K562 (cell line): ENCODE measurements at regions not wholly inside any gene's neighbourhood (a gene's known extent, or its start where the extent isn't known, plus 50 kb on each side); places are given as distances from the start of the nearest gene placed in this dataset.

Experiments used
- ATAC-seq: fragments of 200-7000 bp; cut with Tn5 transposase; 3 replicates; pipeline ENCODE4 v1.9.1; 2020; ENCODE audit warnings: moderate library complexity
- BruUV-seq: library from RNA; stranded (reverse); fragments of 400-500 nt; replicated peaks from 2 replicates; lab custom pipeline; 2021; lab: Mats Ljungman, UMichigan
- CTCF ChIA-PET: fragments of 300-600 bp; formaldehyde crosslinking; extraction: SDS; loops from one replicate; lab custom pipeline; 2021; ENCODE audit warnings: low intra/inter-chr PET ratio; lab: Yijun Ruan, JAX
- POLR2A ChIA-PET: fragments of 300-600, 350-650 bp; sonication (Branson Sonifier 250); formaldehyde crosslinking; extraction: SDS; loops from one replicate; lab custom pipeline; 2021; ENCODE audit warnings: antibody characterized with exemption, inconsistent platforms; lab: Yijun Ruan, JAX
- DNase-seq, 4 experiments: peaks; one replicate each; pipeline versions ENCODE4 v3.0.0 to v3.0.0-alpha.2; 2011 to 2018; ENCODE audit warnings: low spot score in 3 of 4, mixed read lengths in 3 of 4; ENCODE audit errors: extremely low read depth in 1 of 4
- FAIRE-seq: peaks from 2 replicates; lab custom pipeline; 2011; peaks lifted over from hg19 to GRCh38; lab: Jason Lieb, UNC
- H2AFZ ChIP-seq: 2 replicates; pipeline ENCODE4 v1.6.0; 2011; ENCODE audit warnings: low read depth, low read length, control low read depth, inconsistent platforms
- H3K27ac ChIP-seq: fragments of 200-600 bp; 3 replicates; pipeline ENCODE4 v1.8.0; 2011; ENCODE audit warnings: low read depth, mild to moderate bottlenecking, control low read depth, inconsistent platforms, low read length, moderate library complexity, mixed read lengths; ENCODE audit errors: extremely low read depth
- H3K27me3 ChIP-seq, 2 experiments: fragments of 300-600 bp in 1 of 2; 2 replicates in 1 of 2; 3 replicates in 1 of 2; pipeline versions ENCODE4 v1.6.0 to v1.8.0; 2011; ENCODE audit warnings: inconsistent platforms in 2 of 2, low read length in 2 of 2, mild to moderate bottlenecking in 1 of 2, mixed read lengths in 1 of 2, moderate library complexity in 1 of 2; ENCODE audit not compliant: control insufficient read depth in 2 of 2, insufficient read depth in 2 of 2
- H3K36me3 ChIP-seq: fragments of 300-600 bp; 3 replicates; pipeline ENCODE4 v1.8.0; 2011; ENCODE audit warnings: mild to moderate bottlenecking, low read length, inconsistent platforms; ENCODE audit not compliant: control insufficient read depth, insufficient read depth
- H3K4me1 ChIP-seq, 2 experiments: fragments of 200-600 bp in 1 of 2; replicated peaks in 1 of 2; 2 replicates in 1 of 2; 3 replicates in 1 of 2; pipeline versions ENCODE4 v1.5.1 to v1.8.0; 2011; ENCODE audit warnings: inconsistent platforms in 2 of 2, low read length in 2 of 2, mild to moderate bottlenecking in 1 of 2, mixed read lengths in 1 of 2, moderate library complexity in 1 of 2; ENCODE audit not compliant: control insufficient read depth in 2 of 2, insufficient read depth in 2 of 2
- H3K4me2 ChIP-seq: 2 replicates; pipeline ENCODE4 v1.6.1; 2011; ENCODE audit warnings: low read length, control low read depth, inconsistent platforms, mixed read lengths; ENCODE audit not compliant: insufficient read depth
- H3K4me3 ChIP-seq: fragments of 200-600 bp; sonication (generic), shearing (Covaris generic); 2 replicates; pipeline ENCODE4 v1.5.1; 2016; ENCODE audit warnings: control low read depth, inconsistent platforms
- H3K79me2 ChIP-seq: fragments of 200-600 bp; 3 replicates; pipeline ENCODE4 v1.8.0; 2011; ENCODE audit warnings: low read length, inconsistent platforms; ENCODE audit not compliant: control insufficient read depth, insufficient read depth
- H3K9ac ChIP-seq, 2 experiments: 2 replicates each; pipeline versions ENCODE4 v1.6.0 to v1.6.1; 2011; ENCODE audit warnings: low read depth in 2 of 2, low read length in 2 of 2, control low read depth in 1 of 2, inconsistent platforms in 1 of 2, mild to moderate bottlenecking in 1 of 2, mixed read lengths in 1 of 2; ENCODE audit not compliant: insufficient read depth in 1 of 2
- H3K9me1 ChIP-seq: one replicate; pipeline ENCODE4 v1.6.0; 2011; ENCODE audit warnings: inconsistent platforms, mild to moderate bottlenecking, low read length, moderate library complexity; ENCODE audit not compliant: control insufficient read depth, insufficient read depth
- H3K9me3 ChIP-seq: replicated peaks from 2 replicates; pipeline ENCODE4 v1.5.1; 2011; ENCODE audit warnings: low read depth, low read length, inconsistent platforms; ENCODE audit not compliant: control insufficient read depth, insufficient read depth
- H4K20me1 ChIP-seq: replicated peaks from 2 replicates; pipeline ENCODE4 v1.6.1; 2011; ENCODE audit warnings: low read length, inconsistent platforms, mixed read lengths; ENCODE audit not compliant: control insufficient read depth, insufficient read depth
- DPF2 ChIP-seq: fragments of 450-650 bp; IDR thresholded peaks from 2 replicates; pipeline ENCODE4 v1.6.1; 2016
- HDGF ChIP-seq: fragments of 450-650 bp; IDR thresholded peaks from 2 replicates; pipeline ENCODE4 v1.6.1; 2016
- JUN ChIP-seq, 2 experiments: sonication (generic) in 1 of 2; formaldehyde crosslinking in 1 of 2; IDR thresholded peaks; 2 replicates each; pipeline versions ENCODE4 v1.6.1 to v1.8.0; 2012 to 2022; ENCODE audit warnings: borderline replicate concordance in 2 of 2, mild to moderate bottlenecking in 2 of 2, improper control_type of control experiment in 1 of 2, low read depth in 1 of 2, low read length in 1 of 2, missing genetic modification reagents in 1 of 2
- MYNN ChIP-seq, 2 experiments: sonication (generic); formaldehyde crosslinking in 1 of 2; IDR thresholded peaks; 2 replicates each; pipeline versions ENCODE4 v1.5.0 to v1.6.1; 2016 to 2020; ENCODE audit warnings: antibody characterized with exemption in 1 of 2, missing genetic modification reagents in 1 of 2
- NR4A1 ChIP-seq, 2 experiments: fragments of 250-450 bp in 1 of 2; fragments of 450-650 bp in 1 of 2; sonication (Bioruptor Pico) in 1 of 2; IDR thresholded peaks; 2 replicates each; pipeline versions ENCODE4 v1.4.0 to v1.6.1; 2016 to 2020; ENCODE audit warnings: mild to moderate bottlenecking in 2 of 2, missing compliant biosample characterization in 1 of 2, missing genetic modification characterization in 1 of 2, moderate library complexity in 1 of 2
- SETDB1 ChIP-seq: IDR thresholded peaks from one replicate; pipeline ENCODE4 v1.6.1; 2012; ENCODE audit warnings: low read length, control low read depth, inconsistent platforms
- TOE1 ChIP-seq, 2 experiments: fragments of 450-650 bp in 1 of 2; sonication (generic) in 1 of 2; formaldehyde crosslinking in 1 of 2; IDR thresholded peaks; 2 replicates each; pipeline versions ENCODE4 v1.7.1 to v1.8.0; 2016 to 2022; ENCODE audit warnings: borderline replicate concordance in 2 of 2, mild to moderate bottlenecking in 2 of 2, antibody characterized with exemption in 1 of 2, inconsistent platforms in 1 of 2, low read depth in 1 of 2, missing genetic modification reagents in 1 of 2, moderate library complexity in 1 of 2
- WGBS: fragments of 100-300 bp; shearing (Covaris generic); methylation state at CpG from one replicate; pipeline ENCODE4 v1.1.6; 2016; ENCODE audit warnings: low coverage, mixed read lengths; ENCODE audit not compliant: insufficient coverage; ENCODE audit errors: missing lambda C conversion rate; 5-methylcytosine and 5-hydroxymethylcytosine counted together
- in situ Hi-C: fragments of 300-500 bp; cut with MboI; formaldehyde crosslinking; loops from 4 replicates; pipeline ENCODE4 v1.15.0; 2018; ENCODE audit warnings: inconsistent platforms, mixed read lengths
- intact Hi-C: fragments of 100-400 bp; cut with micrococcal nuclease; formaldehyde crosslinking; loops from 2 replicates; pipeline ENCODE4 v1.14.2; 2022

DNA sequence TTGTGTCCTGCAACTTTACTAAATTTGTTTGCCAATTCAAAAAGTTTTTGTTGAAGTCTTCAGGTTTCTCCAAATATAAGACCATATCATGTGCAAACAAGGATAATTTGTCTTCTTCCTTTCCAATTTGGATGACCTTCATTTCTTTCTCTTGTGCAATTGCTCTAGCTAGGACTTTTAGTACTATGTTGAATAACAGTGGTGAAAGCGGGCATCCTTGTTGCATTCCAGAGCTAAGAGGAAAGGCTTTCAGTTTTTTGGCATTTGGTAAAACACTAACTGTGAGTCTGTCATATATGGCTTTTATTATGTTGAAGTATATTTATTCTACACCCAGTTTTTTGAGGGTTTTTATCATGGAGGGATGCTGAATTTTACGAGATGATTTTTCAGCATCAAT is 630.0 kb upstream of the ADGRL2 start:
- TF ChIP-seq SETDB1 (no peak), MYNN (IDR thresholded peaks at IDR 0.05) (no peak), MYNN (CRISPR knock-in tag; IDR thresholded peaks at IDR 0.05) (no peak), TOE1 (IDR thresholded peaks at IDR 0.05; ENCODE audit: borderline replicate concordance) (no peak), TOE1 (CRISPR knock-in tag; IDR thresholded peaks at IDR 0.05; ENCODE audit: borderline replicate concordance, low read depth) (no peak), HDGF (no peak), DPF2 (no peak), NR4A1 (CRISPR knock-in tag; IDR thresholded peaks at IDR 0.05) (no peak), NR4A1 (tag; IDR thresholded peaks at IDR 0.05) (no peak), JUN (IDR thresholded peaks at IDR 0.05; ENCODE audit: borderline replicate concordance, low read depth, low read length) (no peak), JUN (CRISPR knock-in tag; IDR thresholded peaks at IDR 0.05; ENCODE audit: borderline replicate concordance) (no peak)
- Histone ChIP-seq H3K4me3 (no peak overlapping the region), H4K20me1 (no peaks in the 10 kb centered on the region), H3K27me3 (no peaks in the 10 kb centered on the region), H3K36me3 (no peaks in the 10 kb centered on the region), H3K9me1 (no peaks in the 10 kb centered on the region), H2AFZ (no peak overlapping the region), H3K9me3 (no peaks in the 10 kb centered on the region), H3K9ac (no peak overlapping the region), H3K79me2 (no peaks in the 10 kb centered on the region), H3K4me1 (no peaks in the 10 kb centered on the region; a peak in 1 of 5 replicates), H3K27ac (no peak overlapping the region), H3K4me2 (no peak overlapping the region)
- POLR2A ChIA-PET, result no interaction called here
- in situ Hi-C loops (no loop called here), intact Hi-C loops (no loop called here)
- DNase-seq, result no peak
- no TSS peak for BruUV-seq
- CTCF ChIA-PET, result no interaction called here
- no peak for ATAC-seq
- 0% methylated on average over 2 of the region's 2 CpGs for WGBS
- no peak for FAIRE-seq
